Right lobe of liver (tissue), 6 donors: ENCODE measurements at regions not wholly inside any gene's neighbourhood (a gene's known extent, or its start where the extent isn't known, plus 50 kb on each side); places are given as distances from the start of the nearest gene placed in this dataset.
A peak's percentile ranks its signal among the peaks of the same experiment; 100 is the strongest.

Source experiments
- ATAC-seq, 4 donors: fragments of 200-7000 bp; cut with Tn5 transposase; one replicate each; pipeline ENCODE4 v1.9.1; 2020; ENCODE audit warnings: mild to moderate bottlenecking in 4 of 4, moderate library complexity in 4 of 4
- DNase-seq, 3 donors: peaks; one replicate each; pipeline ENCODE4 v3.0.0-alpha.2; 2020
- H3K27ac ChIP-seq, 3 donors: fragments of 200-600 bp; one replicate each; pipeline ENCODE4 v1.8.0; 2022
- H3K27me3 ChIP-seq, 2 donors: fragments of 200-600 bp; one replicate each; pipeline ENCODE4 v1.8.0; 2022
- H3K36me3 ChIP-seq, 4 donors: fragments of 200-600 bp; sonication (generic) in 1 of 4; one replicate each; pipeline versions ENCODE4 v1.5.1 to v1.8.0; 2017 to 2022; ENCODE audit warnings: control low read depth in 1 of 4
- H3K4me1 ChIP-seq, 4 donors: fragments of 200-600 bp; sonication (generic) in 1 of 4; one replicate each; pipeline versions ENCODE4 v1.5.1 to v1.8.0; 2017 to 2022; ENCODE audit warnings: control low read depth in 1 of 4
- H3K4me3 ChIP-seq, 3 donors: fragments of 200-600 bp; one replicate each; pipeline ENCODE4 v1.8.0; 2022
- H3K9me3 ChIP-seq, 4 donors: fragments of 200-600 bp; sonication (generic) in 1 of 4; one replicate each; pipeline versions ENCODE4 v1.5.1 to v1.8.0; 2017 to 2022; ENCODE audit warnings: control low read depth in 1 of 4
- POLR2A ChIP-seq: fragments of 450-650 bp; IDR thresholded peaks from one replicate; pipeline ENCODE4 v1.6.1; 2017; ENCODE audit warnings: antibody characterized with exemption, mild to moderate bottlenecking
- WGBS: methylation state at CpG from one replicate; pipeline ENCODE4 v1.1.6; 2018; ENCODE audit warnings: low coverage, low lambda C conversion rate; ENCODE audit not compliant: insufficient coverage; ENCODE audit errors: missing lambda C conversion rate; 5-methylcytosine and 5-hydroxymethylcytosine counted together
- intact Hi-C, 2 donors: fragments of 100-400 bp; cut with DNase I; formaldehyde crosslinking; loops; one replicate each; pipeline versions ENCODE4 v1.11.2 to v1.14.1; 2022
- TF ChIP-seq, protein P1 (sequence below), 4 donors: fragments of 200-600 bp in 3 of 4; fragments of 450-650 bp in 1 of 4; IDR thresholded peaks; one replicate each; pipeline versions ENCODE4 v1.5.1 to v1.8.0; 2016 to 2022; ENCODE audit warnings: antibody characterized with exemption in 4 of 4, mild to moderate bottlenecking in 2 of 4
- donor health status: DM: no; HTN: yes; CAD: no.
- donor health status: DM: no; HTN: no; CAD: no.
- donor health status: DM: no; HTN: no; CAD: no.
- donor health status: DM: no; HTN: yes; CAD: no.
- donor health status: DM: no; HTN: yes; CAD: no.

DNA sequence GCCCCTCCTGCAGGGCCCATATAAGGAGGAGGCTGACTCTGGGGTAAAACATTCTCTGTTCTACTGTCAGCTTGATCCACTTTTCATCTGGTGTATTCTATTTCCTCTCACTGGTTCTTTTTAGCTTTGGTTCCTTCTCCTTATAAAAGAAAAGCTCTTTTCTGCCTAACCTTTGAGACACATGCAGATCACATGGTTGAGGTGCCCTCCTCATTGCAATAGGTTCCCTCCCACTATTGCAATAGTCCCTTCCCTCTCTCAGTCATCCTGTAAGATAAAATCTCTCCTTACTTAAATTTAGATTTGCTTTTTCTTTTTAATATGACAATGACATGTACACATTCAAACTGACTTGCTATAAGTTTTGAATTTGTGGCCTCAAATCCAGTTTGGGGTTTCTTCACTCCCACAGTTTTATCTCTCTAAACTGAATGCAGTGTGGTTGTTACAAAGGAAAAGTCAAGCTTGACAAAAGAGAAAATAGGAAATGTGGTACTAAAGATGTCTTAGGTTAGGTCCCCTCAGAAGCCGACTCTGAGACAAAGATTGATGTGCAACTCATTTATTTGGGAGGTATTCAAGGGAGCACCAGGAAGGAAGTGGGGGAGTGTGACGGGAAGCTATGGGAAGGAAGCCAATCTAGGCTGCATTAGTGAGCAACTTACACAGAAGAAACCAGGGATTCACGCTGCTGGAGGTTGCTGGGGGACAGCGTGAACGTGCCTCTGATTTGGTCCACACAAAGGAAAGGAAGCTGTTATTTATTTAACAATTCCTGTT is 127.6 kb upstream of the LINC00305 start:
- Histone ChIP-seq H3K9me3 (no peaks in the 10 kb centered on the region), H3K4me3 (no peak overlapping the region), H3K36me3 (no peaks in the 10 kb centered on the region), H3K27me3 (no peaks in the 10 kb centered on the region), H3K27ac (peak overlapping the region; percentile 29 to 67 (median 36)), H3K4me1 (peaks cover 0 to 48% (median 13%) of the 10 kb centered on the region in 4 donors)
- ATAC-seq (peak; percentile 41 to 77 (median 58)), DNase-seq (peak in 2 of 3 donors; percentile 34 to 54)
- 58% methylated on average over 5 of the region's 5 CpGs for WGBS
- TF ChIP-seq POLR2A: no peak
- TF ChIP-seq, protein P1, sequence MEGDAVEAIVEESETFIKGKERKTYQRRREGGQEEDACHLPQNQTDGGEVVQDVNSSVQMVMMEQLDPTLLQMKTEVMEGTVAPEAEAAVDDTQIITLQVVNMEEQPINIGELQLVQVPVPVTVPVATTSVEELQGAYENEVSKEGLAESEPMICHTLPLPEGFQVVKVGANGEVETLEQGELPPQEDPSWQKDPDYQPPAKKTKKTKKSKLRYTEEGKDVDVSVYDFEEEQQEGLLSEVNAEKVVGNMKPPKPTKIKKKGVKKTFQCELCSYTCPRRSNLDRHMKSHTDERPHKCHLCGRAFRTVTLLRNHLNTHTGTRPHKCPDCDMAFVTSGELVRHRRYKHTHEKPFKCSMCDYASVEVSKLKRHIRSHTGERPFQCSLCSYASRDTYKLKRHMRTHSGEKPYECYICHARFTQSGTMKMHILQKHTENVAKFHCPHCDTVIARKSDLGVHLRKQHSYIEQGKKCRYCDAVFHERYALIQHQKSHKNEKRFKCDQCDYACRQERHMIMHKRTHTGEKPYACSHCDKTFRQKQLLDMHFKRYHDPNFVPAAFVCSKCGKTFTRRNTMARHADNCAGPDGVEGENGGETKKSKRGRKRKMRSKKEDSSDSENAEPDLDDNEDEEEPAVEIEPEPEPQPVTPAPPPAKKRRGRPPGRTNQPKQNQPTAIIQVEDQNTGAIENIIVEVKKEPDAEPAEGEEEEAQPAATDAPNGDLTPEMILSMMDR (IDR thresholded peaks at IDR 0.05): no peak
- intact Hi-C loops: no loop called here

DNA sequence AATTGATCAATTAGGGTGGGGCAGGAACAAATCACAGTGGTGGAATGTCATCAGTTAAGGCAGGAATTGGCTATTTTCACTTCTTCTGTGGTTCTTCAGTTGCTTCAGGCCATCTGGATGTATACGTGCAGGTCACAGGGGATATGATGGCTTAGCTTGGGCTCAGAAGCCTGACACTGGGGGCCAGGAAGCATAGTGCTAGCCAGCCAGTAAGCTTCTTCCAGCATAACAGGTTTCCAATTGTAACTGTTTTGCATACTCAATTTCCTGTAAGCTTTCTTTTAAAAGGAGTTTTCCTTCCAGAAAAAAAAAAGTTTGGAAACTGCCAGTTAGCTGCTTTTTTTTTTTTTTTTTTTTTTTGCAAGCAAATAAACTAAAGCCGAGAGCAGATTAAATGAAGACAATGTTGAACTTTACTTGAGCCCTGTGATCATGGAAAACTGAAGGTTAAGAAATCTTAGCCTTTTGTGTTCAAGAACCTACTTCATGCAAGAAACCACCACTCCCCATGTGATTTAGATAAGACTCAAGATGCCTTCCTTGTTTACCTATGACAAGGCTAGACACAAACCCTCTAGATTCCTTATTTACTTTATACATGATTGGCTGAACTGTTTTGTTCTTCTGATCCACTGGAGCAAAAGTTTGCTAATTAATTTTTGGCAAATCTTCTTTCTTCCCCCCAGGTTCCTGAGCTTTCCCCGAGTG is 126.9 kb upstream of the LINC00305 start:
- Histone ChIP-seq H3K27me3 (no peaks in the 10 kb centered on the region), H3K9me3 (no peaks in the 10 kb centered on the region), H3K27ac (peak overlapping the region; percentile 29 to 67 (median 36)), H3K4me1 (peaks cover 0 to 55% (median 14%) of the 10 kb centered on the region in 4 donors), H3K36me3 (no peaks in the 10 kb centered on the region), H3K4me3 (no peak overlapping the region)
- intact Hi-C loops: no loop called here
- DNase-seq (no peak), ATAC-seq (no peak)
- no peak for TF ChIP-seq POLR2A
- TF ChIP-seq, protein P1 (IDR thresholded peaks at IDR 0.05): no peak
- 52% methylated on average over 3 of the region's 3 CpGs for WGBS

DNA sequence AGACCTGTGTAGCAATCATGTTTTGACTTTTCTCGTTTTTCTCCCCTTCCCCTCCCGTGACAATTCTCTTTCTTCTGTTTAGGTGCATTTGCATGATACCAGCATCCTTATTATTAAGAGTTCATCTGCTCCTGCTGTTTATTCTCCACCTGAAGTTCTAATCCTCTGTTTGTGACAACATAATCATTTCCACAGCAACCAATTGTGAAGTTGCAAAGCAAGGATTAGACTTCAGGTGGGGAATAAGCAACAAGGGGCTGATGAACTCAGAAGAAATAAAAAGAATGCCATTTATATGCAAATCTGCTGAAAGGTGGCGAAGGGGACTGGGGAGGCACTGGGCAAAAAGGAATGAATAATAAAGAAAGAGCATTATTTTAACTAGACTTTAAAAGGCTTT is 124.8 kb upstream of the LINC00305 start:
- peaks cover 0 to 64% (median 15%) of the 10 kb centered on the region in 4 donors for H3K4me1 ChIP-seq
- H3K9me3 ChIP-seq: no peaks in the 10 kb centered on the region
- intact Hi-C loops: no loop called here
- H3K36me3 ChIP-seq: no peaks in the 10 kb centered on the region
- peak overlapping the region in 1 of 3 donors; percentile 83 for H3K27ac ChIP-seq
- DNase-seq (no peak), ATAC-seq (no peak)
- no peak overlapping the region for H3K4me3 ChIP-seq
- no peak for TF ChIP-seq POLR2A
- TF ChIP-seq, protein P1 (IDR thresholded peaks at IDR 0.05): no peak
- H3K27me3 ChIP-seq: no peaks in the 10 kb centered on the region
- 49% methylated on average over 3 of the region's 3 CpGs for WGBS

DNA sequence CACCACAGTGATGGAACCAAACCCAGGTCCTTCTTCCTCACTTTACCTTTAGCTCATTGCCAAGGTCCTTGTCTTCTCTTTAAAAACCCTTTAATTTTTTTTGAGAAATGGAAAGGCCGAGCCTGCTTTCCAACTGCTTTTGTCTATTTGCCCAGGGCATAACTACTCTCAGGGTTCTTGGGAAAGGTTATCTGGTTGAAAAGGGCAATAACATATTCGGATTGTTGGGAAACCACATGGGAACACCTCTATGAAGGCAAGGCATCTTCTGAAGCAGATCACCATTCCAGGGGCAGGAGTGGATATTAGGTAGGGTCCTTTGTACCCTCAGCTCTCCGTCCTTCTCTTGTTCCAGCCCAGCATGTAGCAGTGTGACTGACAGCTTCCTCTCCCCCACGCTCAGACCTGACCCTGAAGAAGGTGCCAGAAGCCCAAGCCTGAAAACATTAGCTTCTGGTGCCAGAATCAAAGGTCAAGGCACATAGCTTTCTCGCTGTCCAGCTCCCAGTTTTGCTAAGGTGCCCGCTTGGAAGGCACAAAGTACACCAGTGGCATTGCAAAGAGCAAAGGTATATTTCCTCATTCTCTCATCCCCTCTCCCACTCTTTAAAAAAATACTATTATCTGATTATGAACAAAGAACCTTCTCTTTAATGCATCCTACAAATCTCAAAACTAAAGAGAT is 123.2 kb upstream of the LINC00305 start:
- H3K27me3 ChIP-seq: no peaks in the 10 kb centered on the region
- peak; percentile 50 to 86 (median 78) for DNase-seq
- H3K4me3 ChIP-seq: no peak overlapping the region
- peak overlapping the region; percentile 28 to 86 (median 83) for H3K27ac ChIP-seq
- TF ChIP-seq, protein P1 (IDR thresholded peaks at IDR 0.05): no peak
- no peak for TF ChIP-seq POLR2A
- no peaks in the 10 kb centered on the region for H3K9me3 ChIP-seq
- WGBS: 20% methylated on average over 5 of the region's 6 CpGs
- intact Hi-C loops: no loop called here
- H3K4me1 ChIP-seq: peaks cover 0 to 66% (median 15%) of the 10 kb centered on the region in 4 donors
- peak; percentile 83 to 92 (median 86) for ATAC-seq
- no peaks in the 10 kb centered on the region for H3K36me3 ChIP-seq
